PC-9 (cell line): ENCODE measurements at regions not wholly inside any gene's neighbourhood (a gene's known extent, or its start where the extent isn't known, plus 50 kb on each side); places are given as distances from the start of the nearest gene placed in this dataset.

Experiments
- CTCF ChIP-seq: fragments of 200-600 bp; sonication (generic); conservative IDR thresholded peaks from 2 replicates; pipeline ENCODE4 v1.6.1; 2017; ENCODE audit warnings: mixed run types, antibody characterized with exemption, mild to moderate bottlenecking, moderate library complexity
- EZH2 ChIP-seq: fragments of 200-600 bp; sonication (generic); IDR thresholded peaks from 2 replicates; pipeline ENCODE4 v1.8.0; 2017; ENCODE audit warnings: antibody characterized with exemption, low read depth

- TF ChIP-seq CTCF (no peak), EZH2 (no peak)
Observed at GRCh38 chr5:164303646-164304215, 798.3 kb downstream of the MAT2B start.
